H1 (cell line): ENCODE measurements at regions not wholly inside any gene's neighbourhood (a gene's known extent, or its start where the extent isn't known, plus 50 kb on each side); places are given as distances from the start of the nearest gene placed in this dataset.

ENCODE experiments used
- BRCA1 ChIP-seq: IDR thresholded peaks from 2 replicates; pipeline ENCODE4 v1.6.1; 2012; ENCODE audit warnings: low read depth, low read length, improper control_type of control experiment
- POLR2A ChIP-seq, 2 experiments: IDR thresholded peaks; 1 replicate in 1 of 2; 2 replicates in 1 of 2; pipeline ENCODE4 v1.6.1; 2011; ENCODE audit warnings: low read depth in 2 of 2, low read length in 2 of 2, mild to moderate bottlenecking in 2 of 2; ENCODE audit errors: control extremely low read depth in 1 of 2
- RAD21 ChIP-seq, 2 experiments: IDR thresholded peaks in 1 of 2; conservative IDR thresholded peaks in 1 of 2; 2 replicates each; pipeline ENCODE4 v1.6.1; 2011; ENCODE audit warnings: low read depth in 2 of 2, low read length in 2 of 2, improper control_type of control experiment in 1 of 2, inconsistent platforms in 1 of 2, mild to moderate bottlenecking in 1 of 2, moderate library complexity in 1 of 2
- RFX5 ChIP-seq: IDR thresholded peaks from 2 replicates; pipeline ENCODE4 v1.6.1; 2011; ENCODE audit warnings: low read depth, low read length, improper control_type of control experiment, borderline replicate concordance
- TF ChIP-seq, protein P1 (sequence below): fragments of 300-600 bp; sonication (generic); IDR thresholded peaks from 2 replicates; pipeline ENCODE4 v1.7.1; 2012; ENCODE audit warnings: low read length, moderate library complexity, mild to moderate bottlenecking, inconsistent platforms; ENCODE audit not compliant: insufficient replicate concordance
- TF ChIP-seq, protein P2 (sequence below): IDR thresholded peaks from 2 replicates; pipeline ENCODE4 v1.6.1; 2012; ENCODE audit warnings: low read length, inconsistent platforms
- TF ChIP-seq, protein P3 (sequence below): IDR thresholded peaks from 2 replicates; pipeline ENCODE4 v1.6.1; 2012; ENCODE audit warnings: inconsistent platforms
- TF ChIP-seq, protein P4 (sequence below): IDR thresholded peaks from 2 replicates; pipeline ENCODE4 v1.6.1; 2012; ENCODE audit warnings: inconsistent platforms

DNA sequence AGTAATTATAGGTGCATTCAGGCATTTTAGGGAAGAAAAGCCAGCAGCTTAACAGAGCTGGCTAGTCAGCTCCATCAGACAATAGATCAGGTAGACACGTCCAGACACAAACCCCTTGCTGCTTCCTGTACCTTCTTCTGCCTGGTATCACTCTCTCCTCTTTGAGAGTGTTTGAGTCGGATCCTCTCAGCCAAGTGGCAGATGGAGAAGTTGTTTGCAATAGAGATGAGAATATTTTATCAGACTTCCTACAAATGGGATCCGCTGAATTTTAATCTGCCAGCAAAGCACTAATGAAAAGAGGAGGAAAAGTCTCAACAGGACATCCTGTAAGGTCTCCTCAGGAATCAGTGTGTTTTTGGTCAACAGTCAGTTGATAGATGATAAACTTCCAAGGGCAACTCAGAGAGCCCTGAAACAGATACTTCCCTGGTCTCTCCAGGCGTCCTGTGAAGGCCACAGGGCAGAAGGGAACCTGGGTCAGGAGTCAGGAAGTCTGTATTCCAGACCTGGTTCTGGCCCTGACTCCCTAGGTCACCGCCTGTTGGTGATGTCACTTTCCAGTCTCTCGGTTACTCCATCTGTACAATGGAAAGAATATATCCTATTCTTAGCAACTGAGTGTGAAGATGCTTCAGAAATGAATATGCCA is 62.1 kb upstream of the PROX1 start (continued):
- TF ChIP-seq, protein P1, sequence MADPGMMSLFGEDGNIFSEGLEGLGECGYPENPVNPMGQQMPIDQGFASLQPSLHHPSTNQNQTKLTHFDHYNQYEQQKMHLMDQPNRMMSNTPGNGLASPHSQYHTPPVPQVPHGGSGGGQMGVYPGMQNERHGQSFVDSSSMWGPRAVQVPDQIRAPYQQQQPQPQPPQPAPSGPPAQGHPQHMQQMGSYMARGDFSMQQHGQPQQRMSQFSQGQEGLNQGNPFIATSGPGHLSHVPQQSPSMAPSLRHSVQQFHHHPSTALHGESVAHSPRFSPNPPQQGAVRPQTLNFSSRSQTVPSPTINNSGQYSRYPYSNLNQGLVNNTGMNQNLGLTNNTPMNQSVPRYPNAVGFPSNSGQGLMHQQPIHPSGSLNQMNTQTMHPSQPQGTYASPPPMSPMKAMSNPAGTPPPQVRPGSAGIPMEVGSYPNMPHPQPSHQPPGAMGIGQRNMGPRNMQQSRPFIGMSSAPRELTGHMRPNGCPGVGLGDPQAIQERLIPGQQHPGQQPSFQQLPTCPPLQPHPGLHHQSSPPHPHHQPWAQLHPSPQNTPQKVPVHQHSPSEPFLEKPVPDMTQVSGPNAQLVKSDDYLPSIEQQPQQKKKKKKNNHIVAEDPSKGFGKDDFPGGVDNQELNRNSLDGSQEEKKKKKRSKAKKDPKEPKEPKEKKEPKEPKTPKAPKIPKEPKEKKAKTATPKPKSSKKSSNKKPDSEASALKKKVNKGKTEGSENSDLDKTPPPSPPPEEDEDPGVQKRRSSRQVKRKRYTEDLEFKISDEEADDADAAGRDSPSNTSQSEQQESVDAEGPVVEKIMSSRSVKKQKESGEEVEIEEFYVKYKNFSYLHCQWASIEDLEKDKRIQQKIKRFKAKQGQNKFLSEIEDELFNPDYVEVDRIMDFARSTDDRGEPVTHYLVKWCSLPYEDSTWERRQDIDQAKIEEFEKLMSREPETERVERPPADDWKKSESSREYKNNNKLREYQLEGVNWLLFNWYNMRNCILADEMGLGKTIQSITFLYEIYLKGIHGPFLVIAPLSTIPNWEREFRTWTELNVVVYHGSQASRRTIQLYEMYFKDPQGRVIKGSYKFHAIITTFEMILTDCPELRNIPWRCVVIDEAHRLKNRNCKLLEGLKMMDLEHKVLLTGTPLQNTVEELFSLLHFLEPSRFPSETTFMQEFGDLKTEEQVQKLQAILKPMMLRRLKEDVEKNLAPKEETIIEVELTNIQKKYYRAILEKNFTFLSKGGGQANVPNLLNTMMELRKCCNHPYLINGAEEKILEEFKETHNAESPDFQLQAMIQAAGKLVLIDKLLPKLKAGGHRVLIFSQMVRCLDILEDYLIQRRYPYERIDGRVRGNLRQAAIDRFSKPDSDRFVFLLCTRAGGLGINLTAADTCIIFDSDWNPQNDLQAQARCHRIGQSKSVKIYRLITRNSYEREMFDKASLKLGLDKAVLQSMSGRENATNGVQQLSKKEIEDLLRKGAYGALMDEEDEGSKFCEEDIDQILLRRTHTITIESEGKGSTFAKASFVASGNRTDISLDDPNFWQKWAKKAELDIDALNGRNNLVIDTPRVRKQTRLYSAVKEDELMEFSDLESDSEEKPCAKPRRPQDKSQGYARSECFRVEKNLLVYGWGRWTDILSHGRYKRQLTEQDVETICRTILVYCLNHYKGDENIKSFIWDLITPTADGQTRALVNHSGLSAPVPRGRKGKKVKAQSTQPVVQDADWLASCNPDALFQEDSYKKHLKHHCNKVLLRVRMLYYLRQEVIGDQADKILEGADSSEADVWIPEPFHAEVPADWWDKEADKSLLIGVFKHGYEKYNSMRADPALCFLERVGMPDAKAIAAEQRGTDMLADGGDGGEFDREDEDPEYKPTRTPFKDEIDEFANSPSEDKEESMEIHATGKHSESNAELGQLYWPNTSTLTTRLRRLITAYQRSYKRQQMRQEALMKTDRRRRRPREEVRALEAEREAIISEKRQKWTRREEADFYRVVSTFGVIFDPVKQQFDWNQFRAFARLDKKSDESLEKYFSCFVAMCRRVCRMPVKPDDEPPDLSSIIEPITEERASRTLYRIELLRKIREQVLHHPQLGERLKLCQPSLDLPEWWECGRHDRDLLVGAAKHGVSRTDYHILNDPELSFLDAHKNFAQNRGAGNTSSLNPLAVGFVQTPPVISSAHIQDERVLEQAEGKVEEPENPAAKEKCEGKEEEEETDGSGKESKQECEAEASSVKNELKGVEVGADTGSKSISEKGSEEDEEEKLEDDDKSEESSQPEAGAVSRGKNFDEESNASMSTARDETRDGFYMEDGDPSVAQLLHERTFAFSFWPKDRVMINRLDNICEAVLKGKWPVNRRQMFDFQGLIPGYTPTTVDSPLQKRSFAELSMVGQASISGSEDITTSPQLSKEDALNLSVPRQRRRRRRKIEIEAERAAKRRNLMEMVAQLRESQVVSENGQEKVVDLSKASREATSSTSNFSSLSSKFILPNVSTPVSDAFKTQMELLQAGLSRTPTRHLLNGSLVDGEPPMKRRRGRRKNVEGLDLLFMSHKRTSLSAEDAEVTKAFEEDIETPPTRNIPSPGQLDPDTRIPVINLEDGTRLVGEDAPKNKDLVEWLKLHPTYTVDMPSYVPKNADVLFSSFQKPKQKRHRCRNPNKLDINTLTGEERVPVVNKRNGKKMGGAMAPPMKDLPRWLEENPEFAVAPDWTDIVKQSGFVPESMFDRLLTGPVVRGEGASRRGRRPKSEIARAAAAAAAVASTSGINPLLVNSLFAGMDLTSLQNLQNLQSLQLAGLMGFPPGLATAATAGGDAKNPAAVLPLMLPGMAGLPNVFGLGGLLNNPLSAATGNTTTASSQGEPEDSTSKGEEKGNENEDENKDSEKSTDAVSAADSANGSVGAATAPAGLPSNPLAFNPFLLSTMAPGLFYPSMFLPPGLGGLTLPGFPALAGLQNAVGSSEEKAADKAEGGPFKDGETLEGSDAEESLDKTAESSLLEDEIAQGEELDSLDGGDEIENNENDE = no peak
- no peak for TF ChIP-seq BRCA1
- TF ChIP-seq POLR2A (IDR thresholded peaks at IDR 0.05; ENCODE audit: control extremely low read depth in 1 of 2, low read depth in 2 of 2, low read length in 2 of 2) = no peak
- TF ChIP-seq, protein P2, sequence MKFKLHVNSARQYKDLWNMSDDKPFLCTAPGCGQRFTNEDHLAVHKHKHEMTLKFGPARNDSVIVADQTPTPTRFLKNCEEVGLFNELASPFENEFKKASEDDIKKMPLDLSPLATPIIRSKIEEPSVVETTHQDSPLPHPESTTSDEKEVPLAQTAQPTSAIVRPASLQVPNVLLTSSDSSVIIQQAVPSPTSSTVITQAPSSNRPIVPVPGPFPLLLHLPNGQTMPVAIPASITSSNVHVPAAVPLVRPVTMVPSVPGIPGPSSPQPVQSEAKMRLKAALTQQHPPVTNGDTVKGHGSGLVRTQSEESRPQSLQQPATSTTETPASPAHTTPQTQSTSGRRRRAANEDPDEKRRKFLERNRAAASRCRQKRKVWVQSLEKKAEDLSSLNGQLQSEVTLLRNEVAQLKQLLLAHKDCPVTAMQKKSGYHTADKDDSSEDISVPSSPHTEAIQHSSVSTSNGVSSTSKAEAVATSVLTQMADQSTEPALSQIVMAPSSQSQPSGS = no peak
- TF ChIP-seq, protein P3, sequence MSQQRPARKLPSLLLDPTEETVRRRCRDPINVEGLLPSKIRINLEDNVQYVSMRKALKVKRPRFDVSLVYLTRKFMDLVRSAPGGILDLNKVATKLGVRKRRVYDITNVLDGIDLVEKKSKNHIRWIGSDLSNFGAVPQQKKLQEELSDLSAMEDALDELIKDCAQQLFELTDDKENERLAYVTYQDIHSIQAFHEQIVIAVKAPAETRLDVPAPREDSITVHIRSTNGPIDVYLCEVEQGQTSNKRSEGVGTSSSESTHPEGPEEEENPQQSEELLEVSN = no peak
- no peak for TF ChIP-seq RAD21 (IDR thresholded peaks at IDR 0.05 in 1 of 2, conservative IDR thresholded peaks at IDR 0.05 in 1 of 2; ENCODE audit: low read depth in 2 of 2, low read length in 2 of 2)
- TF ChIP-seq RFX5 = no peak
- TF ChIP-seq, protein P4, sequence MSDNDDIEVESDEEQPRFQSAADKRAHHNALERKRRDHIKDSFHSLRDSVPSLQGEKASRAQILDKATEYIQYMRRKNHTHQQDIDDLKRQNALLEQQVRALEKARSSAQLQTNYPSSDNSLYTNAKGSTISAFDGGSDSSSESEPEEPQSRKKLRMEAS = no peak
